Tibial nerve (tissue), 4 donors: ENCODE measurements at regions not wholly inside any gene's neighbourhood (a gene's known extent, or its start where the extent isn't known, plus 50 kb on each side); places are given as distances from the start of the nearest gene placed in this dataset.

Experiments used
- EP300 ChIP-seq, 2 donors: sonication (generic); formaldehyde crosslinking; IDR thresholded peaks; one replicate each; pipeline ENCODE4 v1.6.1; 2017; ENCODE audit warnings: antibody characterized with exemption in 2 of 2, mild to moderate bottlenecking in 1 of 2
- POLR2A ChIP-seq, 2 donors: fragments of 450-650 bp; IDR thresholded peaks; one replicate each; pipeline ENCODE4 v1.6.1; 2017; ENCODE audit warnings: antibody characterized with exemption in 2 of 2, mild to moderate bottlenecking in 2 of 2, moderate library complexity in 2 of 2
- TF ChIP-seq, protein P1 (sequence below), 5 experiments: fragments of 200-600 bp in 3 of 5; fragments of 450-650 bp in 2 of 5; sonication (generic) in 3 of 5; IDR thresholded peaks; one replicate each; pipeline ENCODE4 v1.5.1; 2016 to 2019; ENCODE audit warnings: antibody characterized with exemption in 5 of 5, mild to moderate bottlenecking in 3 of 5, moderate library complexity in 2 of 5

DNA sequence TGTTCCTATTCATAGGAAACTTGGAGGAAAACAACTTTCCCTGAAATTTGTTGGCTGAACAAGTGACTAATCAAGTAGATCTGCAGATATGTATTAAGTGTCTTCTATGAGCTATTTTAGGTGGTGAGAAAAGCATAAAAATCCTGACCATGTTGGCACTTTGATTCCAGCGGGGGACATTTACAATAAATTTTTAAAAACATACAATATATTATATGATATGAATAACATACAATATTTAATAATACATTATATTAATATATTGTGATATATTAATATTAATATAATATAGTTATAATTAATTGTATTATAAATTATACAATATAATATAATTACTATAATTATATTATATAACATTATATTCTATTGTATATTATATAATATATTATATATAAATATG, 362.9 kb upstream of the SOX9 start:
- TF ChIP-seq, protein P1, sequence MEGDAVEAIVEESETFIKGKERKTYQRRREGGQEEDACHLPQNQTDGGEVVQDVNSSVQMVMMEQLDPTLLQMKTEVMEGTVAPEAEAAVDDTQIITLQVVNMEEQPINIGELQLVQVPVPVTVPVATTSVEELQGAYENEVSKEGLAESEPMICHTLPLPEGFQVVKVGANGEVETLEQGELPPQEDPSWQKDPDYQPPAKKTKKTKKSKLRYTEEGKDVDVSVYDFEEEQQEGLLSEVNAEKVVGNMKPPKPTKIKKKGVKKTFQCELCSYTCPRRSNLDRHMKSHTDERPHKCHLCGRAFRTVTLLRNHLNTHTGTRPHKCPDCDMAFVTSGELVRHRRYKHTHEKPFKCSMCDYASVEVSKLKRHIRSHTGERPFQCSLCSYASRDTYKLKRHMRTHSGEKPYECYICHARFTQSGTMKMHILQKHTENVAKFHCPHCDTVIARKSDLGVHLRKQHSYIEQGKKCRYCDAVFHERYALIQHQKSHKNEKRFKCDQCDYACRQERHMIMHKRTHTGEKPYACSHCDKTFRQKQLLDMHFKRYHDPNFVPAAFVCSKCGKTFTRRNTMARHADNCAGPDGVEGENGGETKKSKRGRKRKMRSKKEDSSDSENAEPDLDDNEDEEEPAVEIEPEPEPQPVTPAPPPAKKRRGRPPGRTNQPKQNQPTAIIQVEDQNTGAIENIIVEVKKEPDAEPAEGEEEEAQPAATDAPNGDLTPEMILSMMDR (IDR thresholded peaks at IDR 0.05) = no peak
- no peak for TF ChIP-seq EP300 (IDR thresholded peaks at IDR 0.05)
- TF ChIP-seq POLR2A (IDR thresholded peaks at IDR 0.05) = no peak
